ENCODE measurements at regions not wholly inside any gene's neighbourhood (a gene's known extent, or its start where the extent isn't known, plus 50 kb on each side); places are given as distances from the start of the nearest gene placed in this dataset.

DNA sequence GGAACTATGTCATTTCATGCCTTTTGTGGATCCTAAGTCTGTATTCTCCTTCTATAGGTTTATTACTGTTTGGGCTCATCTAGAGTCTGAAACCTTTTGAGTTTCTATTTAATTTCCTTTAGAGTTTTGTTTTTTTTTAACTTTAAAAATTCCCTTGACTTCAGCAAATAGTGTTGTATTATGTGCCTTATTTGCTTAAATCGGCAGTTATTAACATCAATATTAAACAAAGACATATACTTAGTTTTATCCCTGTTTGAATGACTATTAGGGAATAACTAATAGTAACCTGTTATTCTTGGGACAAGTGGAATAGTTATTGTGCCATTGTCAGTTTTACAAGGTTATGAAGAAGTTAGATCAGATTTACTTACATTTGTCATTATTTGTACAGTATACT lies 112.8 kb upstream of the NUDT6 start:
- TF ChIP-seq, protein P1, sequence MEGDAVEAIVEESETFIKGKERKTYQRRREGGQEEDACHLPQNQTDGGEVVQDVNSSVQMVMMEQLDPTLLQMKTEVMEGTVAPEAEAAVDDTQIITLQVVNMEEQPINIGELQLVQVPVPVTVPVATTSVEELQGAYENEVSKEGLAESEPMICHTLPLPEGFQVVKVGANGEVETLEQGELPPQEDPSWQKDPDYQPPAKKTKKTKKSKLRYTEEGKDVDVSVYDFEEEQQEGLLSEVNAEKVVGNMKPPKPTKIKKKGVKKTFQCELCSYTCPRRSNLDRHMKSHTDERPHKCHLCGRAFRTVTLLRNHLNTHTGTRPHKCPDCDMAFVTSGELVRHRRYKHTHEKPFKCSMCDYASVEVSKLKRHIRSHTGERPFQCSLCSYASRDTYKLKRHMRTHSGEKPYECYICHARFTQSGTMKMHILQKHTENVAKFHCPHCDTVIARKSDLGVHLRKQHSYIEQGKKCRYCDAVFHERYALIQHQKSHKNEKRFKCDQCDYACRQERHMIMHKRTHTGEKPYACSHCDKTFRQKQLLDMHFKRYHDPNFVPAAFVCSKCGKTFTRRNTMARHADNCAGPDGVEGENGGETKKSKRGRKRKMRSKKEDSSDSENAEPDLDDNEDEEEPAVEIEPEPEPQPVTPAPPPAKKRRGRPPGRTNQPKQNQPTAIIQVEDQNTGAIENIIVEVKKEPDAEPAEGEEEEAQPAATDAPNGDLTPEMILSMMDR (IDR thresholded peaks at IDR 0.05): no peak
- TF ChIP-seq POLR2A (IDR thresholded peaks at IDR 0.05): no peak
